ENCODE measurements at regions not wholly inside any gene's neighbourhood (a gene's known extent, or its start where the extent isn't known, plus 50 kb on each side); places are given as distances from the start of the nearest gene placed in this dataset.
"Not testable (repeated sequence)": the region's sequence is repeated elsewhere in the genome, so short reads cannot be mapped to it uniquely, and the experiment has no call there.

GRCh38 chr3:5349343-5349742, 161.8 kb downstream of the EDEM1 start:
- DNase-seq (ENCODE audit: low read depth in 2 of 2, low spot score in 1 of 2): no peak

- no peak for DNase-seq (ENCODE audit: low read depth in 2 of 2, low spot score in 1 of 2)
Observed at GRCh38 chr3:5357089-5357488, 169.6 kb downstream of the EDEM1 start.

- DNase-seq (ENCODE audit: low read depth in 2 of 2, low spot score in 1 of 2): no peak
Observed at GRCh38 chr3:5358911-5359310, 171.4 kb downstream of the EDEM1 start.

- DNase-seq (ENCODE audit: low read depth in 2 of 2, low spot score in 1 of 2): no peak
Observed at GRCh38 chr3:5360453-5360852, 172.9 kb downstream of the EDEM1 start.

GRCh38 chr3:5366746-5367145, 179.2 kb downstream of the EDEM1 start:
- DNase-seq (ENCODE audit: low read depth in 2 of 2, low spot score in 1 of 2): no peak

- not testable (repeated sequence) for DNase-seq (ENCODE audit: low read depth in 2 of 2, low spot score in 1 of 2)
Observed at GRCh38 chr3:5371555-5371954, 184.0 kb downstream of the EDEM1 start.

- DNase-seq (ENCODE audit: low read depth in 2 of 2, low spot score in 1 of 2): no peak
Observed at GRCh38 chr3:5376761-5377160, 189.3 kb downstream of the EDEM1 start.

GRCh38 chr3:5379266-5379665, 191.8 kb downstream of the EDEM1 start:
- DNase-seq (ENCODE audit: low read depth in 2 of 2, low spot score in 1 of 2): not testable (repeated sequence)

GRCh38 chr3:5383486-5384263, 196.2 kb downstream of the EDEM1 start:
- DNase-seq (ENCODE audit: low read depth in 2 of 2, low spot score in 1 of 2): not testable (repeated sequence)

- no peak for DNase-seq (ENCODE audit: low read depth in 2 of 2, low spot score in 1 of 2)
Observed at GRCh38 chr3:5384557-5385236, 197.2 kb downstream of the EDEM1 start.

- no peak for DNase-seq (ENCODE audit: low read depth in 2 of 2, low spot score in 1 of 2)
Observed at GRCh38 chr3:5388091-5388490, 200.6 kb downstream of the EDEM1 start.

- no peak for DNase-seq (ENCODE audit: low read depth in 2 of 2, low spot score in 1 of 2)
Observed at GRCh38 chr3:5389057-5389456, 201.6 kb downstream of the EDEM1 start.

- no peak for DNase-seq (ENCODE audit: low read depth in 2 of 2, low spot score in 1 of 2)
Observed at GRCh38 chr3:5390221-5390620, 202.7 kb downstream of the EDEM1 start.

GRCh38 chr3:5390936-5391625, 203.6 kb downstream of the EDEM1 start:
- no peak for DNase-seq (ENCODE audit: low read depth in 2 of 2, low spot score in 1 of 2)

GRCh38 chr3:5401002-5401401, 213.5 kb downstream of the EDEM1 start:
- no peak for DNase-seq (ENCODE audit: low read depth in 2 of 2, low spot score in 1 of 2)

GRCh38 chr3:5404718-5405117, 217.2 kb downstream of the EDEM1 start:
- no peak for DNase-seq (ENCODE audit: low read depth in 2 of 2, low spot score in 1 of 2)

- DNase-seq (ENCODE audit: low read depth in 2 of 2, low spot score in 1 of 2): no peak
Observed at GRCh38 chr3:5411786-5412185, 224.3 kb downstream of the EDEM1 start.

GRCh38 chr3:5423076-5423475, 235.6 kb downstream of the EDEM1 start:
- DNase-seq (ENCODE audit: low read depth in 2 of 2, low spot score in 1 of 2): no peak

GRCh38 chr3:5423523-5423922, 236.0 kb downstream of the EDEM1 start:
- no peak for DNase-seq (ENCODE audit: low read depth in 2 of 2, low spot score in 1 of 2)

- DNase-seq (ENCODE audit: low read depth in 2 of 2, low spot score in 1 of 2): no peak
Observed at GRCh38 chr3:5425371-5425770, 237.9 kb downstream of the EDEM1 start.

GRCh38 chr3:5426094-5426883, 238.8 kb downstream of the EDEM1 start:
- DNase-seq (ENCODE audit: low read depth in 2 of 2, low spot score in 1 of 2): peak; percentile 7 to 37
